OCI-LY1 (cell line): ENCODE measurements at regions not wholly inside any gene's neighbourhood (a gene's known extent, or its start where the extent isn't known, plus 50 kb on each side); places are given as distances from the start of the nearest gene placed in this dataset.

Experiments used
- H2AFZ ChIP-seq: fragments of 200-600 bp; sonication (generic), shearing (Covaris generic); 2 replicates; pipeline ENCODE4 v1.6.0; 2014; ENCODE audit warnings: antibody characterized with exemption, mild to moderate bottlenecking, low read length
- H3F3A ChIP-seq: fragments of 200-600 bp; sonication (generic), shearing (Covaris generic); 2 replicates; pipeline ENCODE4 v1.6.0; 2014; ENCODE audit warnings: mild to moderate bottlenecking, antibody characterized with exemption, low read length, moderate library complexity; ENCODE audit not compliant: insufficient read depth
- H3K27ac ChIP-seq: fragments of 200-600 bp; sonication (generic); 2 replicates; pipeline ENCODE4 v1.5.1; 2014; ENCODE audit warnings: low read length, mixed run types, mild to moderate bottlenecking, low read depth; ENCODE audit not compliant: poor library complexity, severe bottlenecking
- H3K27me3 ChIP-seq: fragments of 200-600 bp; sonication (generic); 2 replicates; pipeline ENCODE4 v1.6.0; 2014; ENCODE audit warnings: antibody characterized with exemption, mild to moderate bottlenecking, low read length, moderate library complexity; ENCODE audit not compliant: insufficient read depth
- H3K36me3 ChIP-seq: fragments of 200-600 bp; sonication (generic); 2 replicates; pipeline ENCODE4 v1.6.1; 2014; ENCODE audit warnings: mild to moderate bottlenecking, antibody characterized with exemption, low read length, moderate library complexity, mixed read lengths; ENCODE audit not compliant: insufficient read depth
- H3K4me1 ChIP-seq: fragments of 200-600 bp; sonication (generic); 2 replicates; pipeline ENCODE4 v1.5.1; 2014; ENCODE audit warnings: mild to moderate bottlenecking, low read length, moderate library complexity; ENCODE audit not compliant: insufficient read depth, severe bottlenecking
- H3K4me2 ChIP-seq: fragments of 200-600 bp; sonication (generic), shearing (Covaris generic); 2 replicates; pipeline ENCODE4 v1.6.1; 2014; ENCODE audit warnings: low read length
- H3K4me3 ChIP-seq: fragments of 200-600 bp; sonication (generic); 2 replicates; pipeline ENCODE4 v1.5.1; 2014; ENCODE audit warnings: low read length, low read depth, mild to moderate bottlenecking, mixed read lengths; ENCODE audit not compliant: poor library complexity, severe bottlenecking
- H3K79me2 ChIP-seq: fragments of 200-600 bp; shearing (Covaris generic); 2 replicates; pipeline ENCODE4 v1.6.1; 2016; ENCODE audit warnings: mixed run types, low read length, mixed read lengths; ENCODE audit not compliant: insufficient read depth
- H3K9ac ChIP-seq: fragments of 200-600 bp; sonication (generic), shearing (Covaris generic); 2 replicates; pipeline ENCODE4 v1.6.1; 2014; ENCODE audit warnings: mild to moderate bottlenecking, low read length, mixed read lengths
- H3K9me2 ChIP-seq: fragments of 200-600 bp; sonication (generic), shearing (Covaris generic); 2 replicates; pipeline ENCODE4 v1.6.1; 2014; ENCODE audit warnings: low read depth, mild to moderate bottlenecking, low read length, mixed read lengths
- H3K9me3 ChIP-seq: fragments of 200-600 bp; shearing (Covaris generic); 2 replicates; pipeline ENCODE4 v1.6.1; 2014; ENCODE audit warnings: low read length, mixed read lengths
- H4K20me1 ChIP-seq: fragments of 200-600 bp; sonication (generic), shearing (Covaris generic); 2 replicates; pipeline ENCODE4 v1.6.0; 2016; ENCODE audit warnings: mild to moderate bottlenecking, low read length; ENCODE audit not compliant: insufficient read depth
- CTCF ChIP-seq: fragments of 200-600 bp; sonication (generic), shearing (Covaris generic); IDR thresholded peaks from 2 replicates; pipeline ENCODE4 v1.5.1; 2017; ENCODE audit warnings: mild to moderate bottlenecking, antibody characterized with exemption, low read length, moderate library complexity, mixed read lengths
- EZH2 ChIP-seq: fragments of 200-600 bp; sonication (generic), shearing (Covaris generic); IDR thresholded peaks from 2 replicates; pipeline ENCODE4 v1.8.0; 2017; ENCODE audit warnings: borderline replicate concordance, mixed run types, mild to moderate bottlenecking, antibody characterized with exemption, low read length, moderate library complexity, mixed read lengths

DNA sequence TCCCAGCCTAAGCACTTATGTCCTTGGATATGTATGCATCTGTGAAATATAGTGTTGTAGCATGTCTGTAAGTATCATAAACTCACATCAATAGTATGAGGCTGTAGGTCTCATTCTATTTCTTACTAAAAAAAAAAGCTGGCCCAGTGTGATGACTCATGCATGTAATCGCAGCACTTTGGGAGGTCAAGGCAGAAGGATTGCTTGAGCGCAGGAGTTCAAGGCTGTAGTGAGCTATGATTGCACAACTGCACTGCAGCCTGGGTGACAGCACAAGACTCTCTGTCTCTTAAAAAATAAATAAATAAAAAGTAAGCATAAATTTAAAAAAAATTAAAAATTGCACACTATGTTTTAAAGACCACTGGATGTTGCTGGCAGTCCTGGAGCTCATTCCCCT is 79.1 kb upstream of the SPATA13 start:
- no peaks in the 10 kb centered on the region for H3K9me3 ChIP-seq
- H3K79me2 ChIP-seq, result no peaks in the 10 kb centered on the region
- H3K4me2 ChIP-seq, result no peak overlapping the region
- H3K9ac ChIP-seq, result no peak overlapping the region
- H3K4me3 ChIP-seq, result no peak overlapping the region
- H3K36me3 ChIP-seq, result no peaks in the 10 kb centered on the region
- no peak overlapping the region for H3K27ac ChIP-seq
- no peaks in the 10 kb centered on the region for H4K20me1 ChIP-seq
- H3K4me1 ChIP-seq, result no peaks in the 10 kb centered on the region
- TF ChIP-seq EZH2, result no peak
- no peak for TF ChIP-seq CTCF
- no peaks in the 10 kb centered on the region for H3K9me2 ChIP-seq
- no peaks in the 10 kb centered on the region for H3F3A ChIP-seq
- no peak overlapping the region for H2AFZ ChIP-seq
- no peaks in the 10 kb centered on the region for H3K27me3 ChIP-seq

- Histone ChIP-seq H3K79me2 (no peaks in the 10 kb centered on the region), H4K20me1 (no peaks in the 10 kb centered on the region), H3K4me2 (no peak overlapping the region), H3F3A (no peaks in the 10 kb centered on the region), H3K9me3 (no peaks in the 10 kb centered on the region), H3K4me3 (no peak overlapping the region), H2AFZ (no peak overlapping the region), H3K27ac (no peak overlapping the region), H3K36me3 (no peaks in the 10 kb centered on the region), H3K27me3 (no peaks in the 10 kb centered on the region), H3K9ac (no peak overlapping the region), H3K4me1 (no peaks in the 10 kb centered on the region), H3K9me2 (no peaks in the 10 kb centered on the region)
- TF ChIP-seq CTCF (no peak), EZH2 (no peak)
Observed at GRCh38 chr13:24083141-24083540, 77.4 kb upstream of the SPATA13 start.

- Histone ChIP-seq H3K4me1 (no peaks in the 10 kb centered on the region), H3K9me3 (no peaks in the 10 kb centered on the region), H3K79me2 (no peaks in the 10 kb centered on the region), H3K4me2 (no peak overlapping the region), H3K4me3 (no peak overlapping the region), H3K9ac (no peak overlapping the region), H3K36me3 (no peaks in the 10 kb centered on the region), H3K27me3 (no peaks in the 10 kb centered on the region), H3K27ac (no peak overlapping the region), H3F3A (no peaks in the 10 kb centered on the region), H2AFZ (no peak overlapping the region), H3K9me2 (no peaks in the 10 kb centered on the region), H4K20me1 (no peaks in the 10 kb centered on the region)
- TF ChIP-seq CTCF (no peak), EZH2 (no peak)
Observed at GRCh38 chr13:24083722-24084421, 76.6 kb upstream of the SPATA13 start.
